Astrocyte of the hippocampus (primary cell): ENCODE measurements at regions not wholly inside any gene's neighbourhood (a gene's known extent, or its start where the extent isn't known, plus 50 kb on each side); places are given as distances from the start of the nearest gene placed in this dataset.
"Not testable (repeated sequence)": the region's sequence is repeated elsewhere in the genome, so short reads cannot be mapped to it uniquely, and the experiment has no call there.

Source experiments
- DNase-seq: peaks from one replicate; pipeline ENCODE4 v3.0.0; 2011; ENCODE audit warnings: low read depth, low spot score

DNA sequence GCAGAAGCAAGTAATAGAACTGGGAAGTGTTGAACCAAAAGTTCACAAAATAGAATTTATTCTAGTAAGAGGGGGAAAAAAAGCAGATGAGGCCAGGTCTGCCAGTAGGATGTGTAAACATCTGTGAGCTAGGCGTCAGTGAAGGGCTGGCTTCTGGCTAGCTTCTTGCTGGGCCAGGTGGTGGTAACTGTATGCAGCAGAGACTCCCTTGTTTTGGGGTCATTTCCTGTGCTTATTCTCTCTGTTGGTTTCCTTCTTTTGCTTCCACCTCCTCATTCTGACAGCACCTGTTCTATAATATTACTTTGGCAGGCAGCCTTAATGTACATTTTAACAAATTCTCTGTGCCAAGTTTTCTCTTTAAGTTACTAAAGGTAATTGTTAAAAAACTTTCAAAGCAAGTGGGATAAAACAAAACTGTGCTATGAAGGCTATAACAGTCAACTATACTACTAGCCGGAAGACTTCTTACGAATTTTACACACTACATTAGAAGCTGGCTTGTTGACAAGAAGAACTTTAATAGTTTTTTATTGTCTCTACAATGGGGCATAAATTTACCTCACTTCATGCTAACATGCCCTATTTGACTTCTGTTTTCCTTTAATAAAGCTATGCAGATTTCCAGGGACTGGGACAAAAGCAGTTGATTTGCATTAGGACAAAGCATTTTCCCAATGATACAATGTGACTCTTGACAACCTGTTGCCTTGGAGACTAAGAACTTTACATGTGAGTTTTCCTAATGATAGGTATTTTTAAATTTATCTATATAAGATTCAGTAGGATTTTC lies 318.8 kb upstream of the NAALADL2 start:
- no peak for DNase-seq

DNA sequence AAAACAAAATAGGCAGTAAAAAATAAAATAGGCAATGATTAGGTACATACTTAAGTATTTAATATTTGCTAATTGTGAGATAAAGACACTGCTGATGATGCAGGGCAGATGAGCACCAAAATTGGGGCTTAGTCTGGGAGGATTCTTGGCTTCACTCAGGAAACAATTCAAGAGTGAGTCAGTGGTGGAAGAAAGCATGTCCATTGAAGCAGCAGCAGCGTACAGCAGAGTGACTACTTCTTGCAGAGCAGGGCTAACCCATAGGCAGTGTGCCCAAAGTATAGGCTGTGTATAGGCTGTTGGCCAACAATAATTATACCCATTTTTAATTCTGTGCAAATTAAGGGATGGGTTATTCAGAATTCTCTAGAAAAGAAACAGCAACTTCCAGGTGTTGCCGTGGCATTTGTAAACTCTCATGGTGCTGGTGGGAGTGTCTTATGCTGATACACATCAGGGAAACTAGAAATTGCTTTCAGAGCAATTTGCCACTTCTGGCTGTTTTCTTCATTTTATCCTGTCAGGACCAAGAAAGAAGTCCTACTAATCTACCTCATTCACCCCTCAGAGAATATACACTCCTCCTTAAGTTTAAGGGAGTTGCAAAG lies 317.3 kb upstream of the NAALADL2 start:
- DNase-seq = peak; percentile 2

DNA sequence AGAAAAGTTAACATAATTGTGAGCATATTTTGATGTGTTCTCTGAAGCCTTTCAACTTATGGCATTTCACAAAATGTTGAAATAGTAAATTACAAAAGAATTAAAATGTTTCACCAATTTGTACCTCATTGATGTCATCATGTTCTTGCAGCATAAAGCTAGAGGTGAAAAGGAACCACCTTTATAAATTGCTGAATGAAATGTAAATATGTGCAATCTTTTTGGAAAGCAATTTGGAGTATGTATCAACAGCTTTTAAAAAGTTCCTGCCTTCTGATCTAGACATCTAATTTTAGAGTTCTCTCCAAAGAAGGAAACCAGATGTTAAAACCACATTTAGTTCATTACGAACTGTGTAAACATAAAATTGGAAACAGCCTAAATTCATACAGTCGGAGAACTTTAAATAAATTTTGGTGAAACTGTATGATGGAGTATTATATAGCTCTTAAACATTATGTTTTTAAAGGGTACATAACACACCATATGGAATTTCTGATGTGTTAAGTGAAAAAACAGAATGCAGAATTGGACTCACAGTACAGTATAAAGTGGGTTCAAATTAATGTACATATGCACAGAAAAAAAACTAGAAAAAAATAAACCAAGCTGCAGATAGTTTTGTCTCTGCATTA lies 311.2 kb upstream of the NAALADL2 start:
- no peak for DNase-seq

DNA sequence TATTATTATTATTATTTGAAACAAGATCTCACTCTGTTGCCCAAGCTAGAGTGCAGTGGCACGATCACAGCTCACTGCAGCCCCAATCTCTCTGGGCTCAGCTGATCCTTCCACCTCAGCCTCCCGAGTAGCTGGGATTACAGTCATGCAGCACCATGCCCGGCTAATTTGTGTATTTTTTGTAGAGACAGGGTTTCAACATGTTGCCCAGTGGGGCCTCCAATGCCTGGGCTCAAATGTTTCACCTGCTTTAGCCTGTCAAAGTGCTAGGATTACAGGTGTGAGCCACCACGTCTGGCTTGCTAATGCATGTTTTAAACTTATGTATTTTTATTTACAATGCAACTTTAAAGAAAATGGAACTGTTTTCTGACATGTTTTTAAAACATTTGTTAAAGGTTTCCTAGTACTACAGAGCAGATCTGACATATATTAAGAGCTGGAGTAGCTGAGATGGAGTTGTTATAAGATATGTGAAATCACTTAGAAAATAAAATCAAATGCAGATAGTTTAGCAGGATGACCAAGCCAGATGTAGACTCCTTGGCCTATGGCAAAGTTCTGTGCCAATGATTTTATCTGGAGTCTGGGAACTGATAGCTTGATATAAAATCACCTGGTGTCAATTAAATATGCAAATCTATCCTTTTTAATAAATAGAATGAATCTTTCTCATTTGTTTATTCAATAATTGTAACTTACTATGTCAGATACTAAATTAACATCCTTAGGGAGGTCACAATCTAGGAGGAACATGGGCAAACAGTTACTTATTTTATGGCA lies 310.1 kb upstream of the NAALADL2 start:
- no peak for DNase-seq

DNA sequence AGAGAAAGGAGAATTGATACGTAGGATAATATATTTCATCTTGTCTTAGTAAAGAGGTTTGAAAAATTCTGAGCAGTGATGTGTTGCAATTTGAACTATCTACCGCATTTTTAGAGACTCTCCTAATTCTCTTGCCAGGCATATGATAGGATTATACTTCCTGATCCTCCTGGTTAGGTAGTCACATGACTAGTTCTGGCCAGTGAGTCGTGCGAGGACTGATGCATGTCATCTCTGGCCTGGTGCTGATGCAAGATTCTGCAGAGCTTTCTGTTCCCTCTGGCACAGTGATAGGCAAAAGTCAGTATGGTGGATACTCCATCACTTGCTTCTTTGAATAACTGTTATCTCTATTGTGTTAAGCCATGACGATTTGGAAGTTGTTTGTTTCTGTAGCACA lies 277.6 kb upstream of the NAALADL2 start:
- DNase-seq = no peak

DNA sequence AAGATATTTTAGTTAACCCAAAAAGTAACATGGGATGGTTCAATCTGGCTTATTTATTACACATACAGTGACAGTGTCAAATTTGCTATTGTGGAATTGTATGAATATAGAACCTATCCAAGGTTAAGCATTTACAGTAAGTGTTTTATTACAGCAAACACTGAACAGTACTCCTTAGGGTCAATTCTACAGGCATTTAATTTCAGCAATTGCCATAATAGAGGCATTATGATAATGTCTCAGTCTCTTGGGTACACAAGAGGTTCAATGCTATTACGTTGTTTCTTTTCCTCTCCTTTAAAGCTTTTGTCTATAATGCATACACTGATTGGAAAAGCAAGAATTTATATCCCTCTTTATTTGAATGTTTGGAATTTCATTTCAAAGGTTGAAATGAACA lies 275.7 kb upstream of the NAALADL2 start:
- no peak for DNase-seq

DNA sequence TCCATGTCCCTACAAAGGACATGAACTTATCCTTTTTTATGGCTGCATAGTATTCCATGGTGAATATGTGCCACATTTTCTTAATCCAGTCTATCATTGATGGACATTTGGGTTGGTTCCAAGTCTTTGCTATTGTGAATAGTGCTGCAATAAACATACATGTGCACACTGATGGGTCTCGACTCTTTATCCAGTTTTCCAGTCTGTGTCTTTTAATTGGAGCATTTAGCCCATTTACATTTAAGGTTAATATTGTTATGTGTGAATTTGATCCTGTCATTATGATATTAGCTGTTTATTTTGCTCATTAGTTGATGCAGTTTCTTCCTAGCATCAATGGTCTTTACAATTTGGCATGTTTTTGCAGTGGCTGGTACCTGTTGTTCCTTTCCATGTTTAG lies 272.0 kb upstream of the NAALADL2 start:
- DNase-seq = not testable (repeated sequence)

DNA sequence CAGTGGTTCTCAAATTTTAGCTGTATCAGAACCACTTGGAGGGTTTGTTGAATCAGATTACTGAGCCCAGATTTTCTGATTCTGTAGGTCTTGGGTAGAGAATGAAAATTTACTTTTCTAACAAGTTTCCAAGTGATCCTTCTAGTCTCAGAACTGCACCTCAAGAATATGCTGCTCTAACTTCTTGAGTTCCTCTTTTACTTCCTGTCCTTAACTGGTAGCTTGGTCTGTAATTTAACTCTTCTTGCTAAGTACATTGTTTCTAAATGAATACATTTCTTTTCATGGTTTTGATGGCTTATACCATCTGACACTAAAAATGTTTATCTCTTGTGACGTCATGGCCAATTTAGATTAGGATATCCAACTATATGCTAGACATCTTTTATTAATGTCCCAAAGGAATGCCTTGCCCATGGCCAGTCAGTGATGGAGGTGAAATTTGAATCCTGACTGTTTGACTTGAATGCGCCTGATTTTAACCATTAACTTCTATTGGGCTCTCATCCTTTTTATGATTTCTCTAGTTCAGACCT lies 262.6 kb upstream of the NAALADL2 start:
- no peak for DNase-seq

DNA sequence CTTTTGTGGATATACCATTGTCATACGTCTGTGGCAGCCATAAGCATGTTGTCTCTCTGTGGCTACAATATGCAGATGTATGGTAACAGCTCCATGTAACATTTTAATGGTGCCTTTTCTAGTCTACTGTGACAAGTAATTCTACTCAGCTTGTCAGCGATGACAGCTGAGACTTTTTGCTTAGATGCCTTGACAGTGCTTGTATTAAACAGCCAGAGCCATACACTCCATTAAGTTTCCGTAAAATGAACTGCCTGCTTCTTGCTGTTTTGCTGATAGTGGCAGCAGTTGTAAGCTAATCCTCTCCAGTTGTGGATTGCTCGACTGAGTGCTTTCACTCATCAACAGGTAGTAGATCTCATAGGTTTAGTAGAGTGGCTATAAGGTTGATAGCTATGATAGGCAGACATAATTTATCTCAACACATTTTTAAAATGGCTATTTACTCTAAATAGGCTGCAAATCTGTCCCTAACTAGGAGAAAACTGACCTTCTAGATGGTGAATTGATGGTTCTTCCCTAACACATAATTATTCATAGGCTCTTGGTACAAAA lies 260.2 kb upstream of the NAALADL2 start:
- no peak for DNase-seq

DNA sequence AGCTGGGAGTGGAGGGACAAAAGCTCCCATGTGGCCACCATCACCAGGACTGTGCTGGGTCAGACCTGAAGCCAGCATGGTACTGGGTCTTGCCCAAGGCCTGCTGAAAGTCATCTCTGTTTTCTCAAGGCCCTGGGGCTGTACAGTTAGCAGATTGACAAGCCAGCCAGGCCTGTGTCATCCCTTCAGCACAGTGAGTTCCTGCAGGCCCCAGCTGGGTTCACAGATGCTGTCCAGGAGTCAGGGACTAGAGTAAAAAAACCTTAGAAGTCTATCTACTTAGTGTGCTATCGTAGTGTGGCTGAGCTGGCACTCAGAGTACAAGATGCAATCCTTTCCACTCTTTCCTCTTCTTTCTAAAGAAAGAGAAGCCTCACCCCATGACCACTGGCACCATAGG lies 246.0 kb upstream of the NAALADL2 start:
- DNase-seq = no peak

DNA sequence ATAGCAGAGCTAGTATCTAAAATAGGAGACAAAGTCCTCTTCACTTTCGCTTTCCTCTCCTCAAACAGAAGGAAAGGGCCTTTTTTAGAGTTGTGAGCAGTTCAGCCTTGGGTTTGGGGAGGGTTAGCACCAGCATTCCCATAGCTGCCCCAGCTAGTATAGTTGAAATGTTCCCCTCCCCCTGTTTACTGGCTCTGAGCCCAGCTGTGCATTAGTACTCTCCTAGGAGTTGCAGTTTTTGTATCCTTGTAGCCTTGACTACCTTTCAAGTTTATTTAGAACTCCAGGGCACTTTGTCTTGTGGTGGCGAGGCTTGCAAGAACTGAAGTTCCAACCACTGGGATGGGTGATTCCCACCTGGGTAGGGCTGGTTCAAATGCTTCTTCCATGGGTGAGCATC lies 245.1 kb upstream of the NAALADL2 start:
- peak; percentile 3 for DNase-seq

DNA sequence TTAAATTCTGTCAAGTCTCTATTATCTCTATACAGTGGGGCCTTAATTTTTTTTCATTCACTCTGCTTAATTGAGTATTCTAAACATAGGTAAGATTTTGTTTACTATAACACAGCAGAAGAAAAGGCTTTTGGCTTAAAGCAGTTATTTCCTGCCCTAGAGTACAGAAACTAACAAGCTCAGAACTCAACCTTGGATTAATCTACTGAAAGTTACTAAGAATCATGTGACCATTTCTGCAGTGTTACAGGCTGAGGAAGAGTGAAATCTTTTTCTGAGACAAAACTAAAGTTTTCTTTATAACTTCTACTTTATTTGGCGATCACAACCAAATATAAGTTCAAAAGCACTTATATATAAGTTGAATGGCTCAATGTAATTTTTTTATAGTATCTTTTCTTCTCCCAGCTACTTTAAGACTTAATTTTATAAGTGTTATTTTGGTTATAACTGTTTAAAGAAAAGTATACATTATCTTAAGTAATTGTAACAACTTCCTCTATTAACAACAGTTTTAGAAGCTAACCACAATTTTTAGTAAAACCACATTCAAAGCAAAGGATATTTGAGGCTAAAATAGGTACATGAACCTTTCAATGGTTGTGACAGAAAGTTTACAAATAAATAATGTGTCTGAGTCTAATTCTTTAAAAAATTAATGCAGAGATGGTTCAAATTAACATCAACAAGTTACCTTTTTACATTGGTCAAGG lies 240.6 kb upstream of the NAALADL2 start:
- no peak for DNase-seq

DNA sequence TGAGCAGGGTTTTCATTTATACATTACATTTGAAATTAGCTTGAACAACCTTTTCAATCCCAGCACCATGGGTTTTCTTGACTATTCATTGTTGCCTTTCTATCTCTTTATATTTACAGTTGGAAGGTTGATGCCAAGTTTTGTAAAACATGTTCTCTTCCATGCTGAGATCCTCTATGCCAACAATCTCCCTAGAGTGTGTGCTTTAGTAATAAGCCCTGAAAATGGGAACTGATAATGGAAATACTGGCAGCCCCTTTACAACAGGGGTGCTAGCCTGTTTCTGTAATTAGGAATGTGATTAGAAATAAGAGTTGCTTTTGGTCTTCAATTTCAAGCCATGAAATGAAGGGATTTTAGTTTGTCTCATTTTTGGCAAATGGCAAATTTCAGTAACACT lies 239.9 kb upstream of the NAALADL2 start:
- no peak for DNase-seq

DNA sequence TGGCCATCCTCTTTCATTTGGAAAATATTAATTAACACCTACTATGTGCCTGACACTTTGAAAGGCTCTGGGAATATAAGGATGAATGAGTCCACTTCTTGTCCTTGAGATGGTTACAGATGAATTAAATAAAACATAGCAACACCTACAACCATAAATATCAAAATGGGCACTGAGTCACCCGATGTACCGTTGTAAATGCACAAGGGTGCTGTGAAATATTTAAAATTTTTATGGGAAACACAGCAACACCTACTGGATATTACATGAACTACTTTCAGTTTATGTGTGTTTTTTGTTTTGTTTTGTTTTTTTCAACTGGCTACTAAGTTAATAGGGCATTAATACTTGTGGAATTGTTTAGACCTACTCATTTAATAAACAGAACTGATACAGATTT lies 239.0 kb upstream of the NAALADL2 start:
- DNase-seq = peak; percentile 5

DNA sequence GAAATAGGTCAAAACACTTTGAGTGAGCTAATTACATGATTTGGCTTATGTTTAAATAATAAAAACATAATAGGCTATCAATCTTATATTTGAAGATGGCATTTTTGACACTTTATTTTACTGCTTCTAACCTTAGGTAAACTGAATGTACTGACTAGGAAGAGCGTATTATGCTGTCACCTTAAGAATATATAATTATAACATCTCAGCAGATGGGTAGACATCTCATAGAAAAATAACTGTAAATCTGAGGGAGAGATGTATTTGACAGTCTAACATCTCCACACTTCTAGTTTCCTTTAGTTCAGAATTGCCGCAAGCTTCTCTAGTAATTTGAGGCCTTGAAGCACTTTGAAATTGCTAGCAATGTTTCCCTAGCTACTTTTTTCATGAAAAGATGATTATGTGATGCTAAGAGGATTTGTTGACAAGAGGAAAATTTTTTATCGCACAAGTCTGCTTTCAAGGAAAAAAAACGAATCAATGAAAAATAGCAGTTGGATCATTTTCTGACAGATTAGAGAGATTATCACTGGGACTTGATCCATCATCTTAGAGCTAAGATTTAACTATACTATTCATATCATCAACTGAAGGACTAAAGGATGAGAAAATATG lies 238.2 kb upstream of the NAALADL2 start:
- no peak for DNase-seq

DNA sequence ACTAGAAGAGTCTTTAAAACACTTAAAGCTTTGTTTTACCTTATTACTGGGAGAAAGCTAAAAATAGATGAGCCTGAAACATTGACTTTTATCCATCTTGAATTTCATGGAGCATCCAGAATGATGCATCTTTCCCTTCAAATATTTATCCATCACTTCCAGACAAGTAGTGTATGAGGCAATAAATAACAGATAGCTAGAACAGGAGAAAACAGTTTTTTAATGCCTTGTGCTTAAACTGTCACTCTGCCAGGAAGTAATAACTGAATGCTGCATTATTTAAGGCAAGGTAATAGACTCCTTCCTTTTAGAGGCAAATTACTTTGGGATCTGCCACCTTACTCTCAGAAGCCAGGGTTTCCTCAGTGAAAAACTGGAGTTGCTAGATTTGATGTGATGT lies 225.8 kb upstream of the NAALADL2 start:
- no peak for DNase-seq

DNA sequence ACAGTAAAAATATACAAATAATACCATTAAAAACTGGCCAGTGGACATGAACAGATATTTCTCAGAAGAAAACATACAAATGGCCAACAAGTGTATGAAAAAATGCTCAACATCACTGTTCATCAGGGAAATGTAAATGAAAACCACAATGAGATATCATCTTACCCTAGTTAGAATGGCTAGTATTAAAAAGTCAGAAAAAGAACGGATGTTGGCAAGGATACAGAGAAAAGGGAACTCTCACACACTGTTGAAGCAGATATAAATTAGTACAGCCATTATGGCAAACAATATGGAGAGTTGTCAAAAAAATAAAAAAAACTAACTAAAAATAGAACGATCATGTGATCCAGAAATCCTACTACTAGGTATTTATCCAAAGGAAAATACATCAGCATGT lies 222.7 kb upstream of the NAALADL2 start:
- no peak for DNase-seq

DNA sequence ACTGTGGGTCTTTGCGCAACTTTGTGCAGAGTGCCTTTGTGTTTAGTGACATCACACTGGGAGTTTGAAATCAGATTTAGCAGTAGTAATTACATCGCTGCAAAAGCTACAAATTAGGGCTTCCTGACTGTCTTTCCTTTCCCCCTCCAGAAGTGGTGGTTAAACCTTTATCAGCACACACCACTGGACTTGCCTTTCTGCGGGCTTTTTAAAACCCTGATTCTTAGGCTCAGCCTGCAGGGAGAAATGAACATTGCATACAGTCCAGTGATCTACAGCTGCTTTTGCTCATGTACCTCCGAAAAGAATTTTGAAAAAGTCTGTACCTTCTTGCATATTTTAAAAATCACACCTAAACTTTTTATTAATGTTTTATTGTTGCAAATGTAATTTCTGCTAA lies 219.7 kb upstream of the NAALADL2 start:
- DNase-seq = no peak

DNA sequence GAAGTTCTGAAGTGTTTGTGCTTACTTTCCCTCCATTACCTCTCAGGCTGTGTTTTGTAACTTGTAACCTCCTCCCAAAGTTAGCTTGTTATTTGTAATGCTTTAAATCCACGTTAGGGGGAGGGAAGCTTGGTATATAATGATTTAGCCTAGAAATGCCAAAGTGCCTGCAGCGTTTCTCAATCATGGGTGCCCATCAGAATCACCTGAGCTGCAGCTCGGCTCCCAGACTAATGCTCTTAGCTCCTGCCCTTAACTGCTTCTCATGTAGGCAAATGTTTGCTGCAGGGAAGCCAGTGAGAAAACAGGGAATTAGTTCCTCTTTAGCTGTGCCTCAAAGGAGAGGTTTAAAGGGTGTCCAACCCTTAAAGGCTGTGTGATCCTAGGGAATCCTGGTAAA lies 219.2 kb upstream of the NAALADL2 start:
- DNase-seq = no peak

DNA sequence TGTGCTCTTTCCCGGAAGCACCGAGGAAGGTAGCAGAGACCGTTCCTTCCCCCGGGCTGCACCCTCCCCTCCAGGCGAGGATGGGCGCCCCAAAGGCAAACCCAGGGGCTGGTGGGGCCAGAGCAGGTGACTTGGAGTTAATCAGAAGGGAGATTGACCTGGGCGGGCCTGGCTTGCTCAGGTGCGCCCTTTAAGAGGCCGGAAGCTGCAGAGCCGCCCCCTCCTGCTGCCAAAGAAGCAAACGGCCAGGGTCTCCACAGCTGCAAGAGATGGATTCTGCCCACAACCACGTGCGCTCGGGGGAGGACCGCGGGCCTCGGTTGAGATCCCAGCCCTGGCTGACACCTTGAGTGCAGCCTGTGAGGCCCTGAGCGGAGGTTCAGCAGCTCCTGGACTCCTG lies 218.2 kb upstream of the NAALADL2 start:
- DNase-seq = no peak

DNA sequence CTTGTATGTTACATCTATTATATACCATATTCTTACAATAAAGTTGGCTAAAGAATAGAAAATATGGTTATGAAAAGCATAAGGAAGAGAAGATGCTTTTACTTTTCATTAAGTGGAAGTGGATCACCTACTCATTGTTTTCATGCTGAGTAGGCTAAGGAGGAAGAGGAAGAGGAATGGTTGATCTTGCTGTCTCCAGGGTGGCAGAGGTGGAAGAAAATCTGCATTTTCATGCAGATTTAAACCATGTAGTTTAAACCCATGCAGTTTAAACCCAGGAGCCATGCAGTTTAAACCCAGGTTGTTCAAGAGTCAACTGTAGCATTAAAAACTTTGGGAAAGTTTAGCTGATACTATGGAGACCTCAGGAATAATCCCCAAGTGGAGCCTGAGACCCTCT lies 214.8 kb upstream of the NAALADL2 start:
- no peak for DNase-seq
